IMR-90 (cell line): ENCODE measurements at regions not wholly inside any gene's neighbourhood (a gene's known extent, or its start where the extent isn't known, plus 50 kb on each side); places are given as distances from the start of the nearest gene placed in this dataset.

Experiments
- ATAC-seq: fragments of 200-7000 bp; cut with Tn5 transposase; 2 replicates; pipeline ENCODE4 v1.9.1; 2020; ENCODE audit warnings: low read depth, mild to moderate bottlenecking, moderate library complexity
- BruUV-seq: library from RNA; stranded (reverse); fragments of 400-500 nt; replicated peaks from 2 replicates; lab custom pipeline; 2021; lab: Mats Ljungman, UMichigan
- CTCF ChIA-PET: fragments of 300-600 bp; formaldehyde crosslinking; extraction: SDS; loops from one replicate; lab custom pipeline; 2021; ENCODE audit warnings: antibody characterized with exemption; lab: Yijun Ruan, JAX
- POLR2A ChIA-PET: fragments of 300-600 bp; sonication (Branson Sonifier 250); formaldehyde crosslinking; loops from one replicate; lab custom pipeline; 2022; ENCODE audit warnings: antibody characterized with exemption; ENCODE audit not compliant: unreplicated experiment; lab: Charles Lee
- DNase-seq: peaks from one replicate; pipeline ENCODE4 v3.0.0; 2013
- H2AFZ ChIP-seq: replicated peaks from 2 replicates; pipeline ENCODE3; 2013; ENCODE audit warnings: low read length, mild to moderate bottlenecking; ENCODE audit not compliant: poor library complexity
- H2AK5ac ChIP-seq: 2 replicates; pipeline ENCODE4 v1.6.1; 2013; ENCODE audit warnings: low read depth, low read length, inconsistent platforms
- H2AK9ac ChIP-seq: replicated peaks from 2 replicates; pipeline ENCODE3; 2013; ENCODE audit warnings: mild to moderate bottlenecking, low read depth, low read length, moderate library complexity; ENCODE audit not compliant: poor library complexity
- H2BK120ac ChIP-seq: 2 replicates; pipeline ENCODE4 v1.6.1; 2013; ENCODE audit warnings: low read depth, low read length, inconsistent platforms
- H2BK15ac ChIP-seq: 3 replicates; pipeline ENCODE4 v1.6.1; 2013; ENCODE audit warnings: low read depth, low read length, inconsistent platforms
- H2BK20ac ChIP-seq: 2 replicates; pipeline ENCODE4 v1.6.1; 2013; ENCODE audit warnings: low read depth, mild to moderate bottlenecking, inconsistent platforms, low read length, moderate library complexity
- H2BK5ac ChIP-seq: 2 replicates; pipeline ENCODE4 v1.6.1; 2013; ENCODE audit warnings: mild to moderate bottlenecking, low read depth, low read length, inconsistent platforms; ENCODE audit not compliant: poor library complexity, severe bottlenecking
- H3K14ac ChIP-seq: replicated peaks from 2 replicates; pipeline ENCODE4 v1.6.1; 2013; ENCODE audit warnings: low read depth, low read length, inconsistent platforms
- H3K18ac ChIP-seq: 2 replicates; pipeline ENCODE4 v1.6.1; 2013; ENCODE audit warnings: low read depth, low read length, control low read depth
- H3K23ac ChIP-seq: 2 replicates; pipeline ENCODE4 v1.6.1; 2013; ENCODE audit warnings: low read depth, low read length, inconsistent platforms
- H3K27ac ChIP-seq: 2 replicates; pipeline ENCODE4 v1.5.1; 2013; ENCODE audit warnings: mild to moderate bottlenecking, control low read depth, low read length; ENCODE audit not compliant: insufficient read depth
- H3K27me3 ChIP-seq: 2 replicates; pipeline ENCODE4 v1.6.1; 2013; ENCODE audit warnings: low read length; ENCODE audit not compliant: control insufficient read depth, insufficient read depth
- H3K36me3 ChIP-seq: 2 replicates; pipeline ENCODE4 v1.6.1; 2013; ENCODE audit warnings: low read length, mixed read lengths; ENCODE audit not compliant: control insufficient read depth, insufficient read depth
- H3K4ac ChIP-seq: 2 replicates; pipeline ENCODE4 v1.6.1; 2013; ENCODE audit warnings: low read depth, low read length, inconsistent platforms
- H3K4me1 ChIP-seq: 2 replicates; pipeline ENCODE4 v1.6.1; 2013; ENCODE audit warnings: low read length, mixed read lengths; ENCODE audit not compliant: control insufficient read depth, insufficient read depth
- H3K4me2 ChIP-seq: 2 replicates; pipeline ENCODE4 v1.6.1; 2013; ENCODE audit warnings: low read depth, mild to moderate bottlenecking, control low read depth, low read length, moderate library complexity
- H3K4me3 ChIP-seq: 2 replicates; pipeline ENCODE4 v1.5.1; 2013; ENCODE audit warnings: low read depth, mild to moderate bottlenecking, control low read depth, low read length, moderate library complexity; ENCODE audit not compliant: insufficient read depth
- H3K56ac ChIP-seq: 2 replicates; pipeline ENCODE4 v1.6.1; 2013; ENCODE audit warnings: low read length, inconsistent platforms; ENCODE audit not compliant: insufficient read depth; ENCODE audit errors: extremely low read depth
- H3K79me1 ChIP-seq, 2 experiments: 2 replicates each; pipeline ENCODE4 v1.6.1; 2013; ENCODE audit warnings: low read length in 2 of 2, inconsistent platforms in 1 of 2, low read depth in 1 of 2
- H3K9ac ChIP-seq: 2 replicates; pipeline ENCODE4 v1.6.1; 2013; ENCODE audit warnings: low read depth, low read length, control low read depth
- H3K9me1 ChIP-seq: 2 replicates; pipeline ENCODE4 v1.6.1; 2013; ENCODE audit warnings: low read length, inconsistent platforms; ENCODE audit not compliant: insufficient read depth
- H3K9me3 ChIP-seq: 2 replicates; pipeline ENCODE4 v1.6.1; 2013; ENCODE audit warnings: low read length; ENCODE audit not compliant: control insufficient read depth, insufficient read depth
- H4K20me1 ChIP-seq: 2 replicates; pipeline ENCODE4 v1.6.1; 2013; ENCODE audit warnings: low read length, inconsistent platforms; ENCODE audit not compliant: insufficient read depth
- H4K5ac ChIP-seq: 2 replicates; pipeline ENCODE4 v1.6.1; 2013; ENCODE audit warnings: mild to moderate bottlenecking, low read depth, low read length, control low read depth
- H4K8ac ChIP-seq, 2 experiments: 2 replicates each; pipeline ENCODE4 v1.6.1; 2013; ENCODE audit warnings: low read depth in 2 of 2, low read length in 2 of 2, control low read depth in 1 of 2, inconsistent platforms in 1 of 2
- H4K91ac ChIP-seq: 2 replicates; pipeline ENCODE4 v1.6.1; 2013; ENCODE audit warnings: low read depth, low read length, inconsistent platforms; ENCODE audit not compliant: insufficient read depth
- CEBPB ChIP-seq: IDR thresholded peaks from 2 replicates; pipeline ENCODE4 v1.6.1; 2012; ENCODE audit warnings: low read depth, low read length, improper control_type of control experiment
- CHD1 ChIP-seq: IDR thresholded peaks from 2 replicates; pipeline ENCODE4 v1.6.1; 2012; ENCODE audit warnings: low read depth, low read length, improper control_type of control experiment
- FOS ChIP-seq: fragments of 150-350 bp; IDR thresholded peaks from 2 replicates; pipeline ENCODE4 v1.6.1; 2016; ENCODE audit warnings: low read depth, low read length
- MAFK ChIP-seq: IDR thresholded peaks from 2 replicates; pipeline ENCODE4 v1.6.1; 2012; ENCODE audit warnings: low read depth, low read length, improper control_type of control experiment
- POLR2A ChIP-seq: IDR thresholded peaks from 2 replicates; pipeline ENCODE4 v1.6.1; 2012; ENCODE audit warnings: mild to moderate bottlenecking, low read depth, low read length
- USF2 ChIP-seq: fragments of 150-350 bp; IDR thresholded peaks from 2 replicates; pipeline ENCODE4 v1.6.1; 2017; ENCODE audit warnings: mild to moderate bottlenecking, antibody characterized with exemption, low read length, low read depth
- WGBS, 2 experiments: methylation state at CpG; one replicate each; pipeline versions ENCODE4 v1.1.5 to v1.1.7; 2013; ENCODE audit warnings: missing lambda C conversion rate in 2 of 2; ENCODE audit not compliant: insufficient read length in 1 of 2; ENCODE audit errors: extremely low coverage in 2 of 2; 5-methylcytosine and 5-hydroxymethylcytosine counted together
- dilution Hi-C: fragments of 300-500 bp; cut with HindIII; formaldehyde crosslinking; loops from one replicate; pipeline ENCODE4 v1.14.3; 2018; ENCODE audit warnings: low sequenced_read_pairs; ENCODE audit not compliant: unreplicated experiment
- in situ Hi-C: fragments of 300-500 bp; cut with MboI; formaldehyde crosslinking; loops from 3 replicates; pipeline ENCODE4 v1.14.3; 2019; ENCODE audit warnings: low sequenced_read_pairs, inconsistent platforms, mixed read lengths
- intact Hi-C: fragments of 100-400 bp; cut with micrococcal nuclease; formaldehyde crosslinking; loops from 2 replicates; pipeline ENCODE4 v1.10.0; 2022
- TF ChIP-seq, protein P1 (sequence below): conservative IDR thresholded peaks from 2 replicates; pipeline ENCODE4 v1.5.1; 2012; ENCODE audit warnings: mild to moderate bottlenecking, low read depth, low read length, improper control_type of control experiment

GRCh38 chr1:79207331-79207730, 200.8 kb upstream of the ADGRL4 start:
- in situ Hi-C loops, result no loop called here

More at GRCh38 chr1:79207331-79207730, 200.8 kb upstream of the ADGRL4 start:
- intact Hi-C loops, result no loop called here
- BruUV-seq, result no TSS peak
- Histone ChIP-seq H3K36me3 (no peaks in the 10 kb centered on the region), H3K56ac (no peak overlapping the region), H3K23ac (no peak overlapping the region), H4K91ac (no peak overlapping the region), H2AK5ac (no peak overlapping the region), H3K18ac (no peak overlapping the region), H3K9me3 (no peaks in the 10 kb centered on the region), H3K9me1 (no peaks in the 10 kb centered on the region), H3K4me3 (no peak overlapping the region), H4K8ac (no peak overlapping the region), H3K9ac (no peak overlapping the region), H3K4me2 (no peak overlapping the region), H3K27me3 (no peaks in the 10 kb centered on the region), H2AK9ac (no peak overlapping the region), H3K79me1 (no peaks in the 10 kb centered on the region), H3K27ac (no peak overlapping the region), H2BK5ac (no peak overlapping the region), H2BK20ac (no peak overlapping the region), H3K4me1 (no peaks in the 10 kb centered on the region), H4K20me1 (no peaks in the 10 kb centered on the region), H3K4ac (no peak overlapping the region), H2BK120ac (no peak overlapping the region), H2AFZ (no peak overlapping the region), H2BK15ac (no peak overlapping the region), H4K5ac (no peak overlapping the region), H3K14ac (no peak overlapping the region)
- DNase-seq (no peak), ATAC-seq (no peak)
- POLR2A ChIA-PET, result no interaction called here
- CTCF ChIA-PET, result no interaction called here
- no CpG with 5 or more reads among the region's 5 CpGs for WGBS, 2 experiments
- dilution Hi-C loops, result no loop called here
- TF ChIP-seq CHD1 (no peak), MAFK (no peak), USF2 (no peak), POLR2A (no peak), FOS (no peak), CEBPB (no peak)
- TF ChIP-seq, protein P1, sequence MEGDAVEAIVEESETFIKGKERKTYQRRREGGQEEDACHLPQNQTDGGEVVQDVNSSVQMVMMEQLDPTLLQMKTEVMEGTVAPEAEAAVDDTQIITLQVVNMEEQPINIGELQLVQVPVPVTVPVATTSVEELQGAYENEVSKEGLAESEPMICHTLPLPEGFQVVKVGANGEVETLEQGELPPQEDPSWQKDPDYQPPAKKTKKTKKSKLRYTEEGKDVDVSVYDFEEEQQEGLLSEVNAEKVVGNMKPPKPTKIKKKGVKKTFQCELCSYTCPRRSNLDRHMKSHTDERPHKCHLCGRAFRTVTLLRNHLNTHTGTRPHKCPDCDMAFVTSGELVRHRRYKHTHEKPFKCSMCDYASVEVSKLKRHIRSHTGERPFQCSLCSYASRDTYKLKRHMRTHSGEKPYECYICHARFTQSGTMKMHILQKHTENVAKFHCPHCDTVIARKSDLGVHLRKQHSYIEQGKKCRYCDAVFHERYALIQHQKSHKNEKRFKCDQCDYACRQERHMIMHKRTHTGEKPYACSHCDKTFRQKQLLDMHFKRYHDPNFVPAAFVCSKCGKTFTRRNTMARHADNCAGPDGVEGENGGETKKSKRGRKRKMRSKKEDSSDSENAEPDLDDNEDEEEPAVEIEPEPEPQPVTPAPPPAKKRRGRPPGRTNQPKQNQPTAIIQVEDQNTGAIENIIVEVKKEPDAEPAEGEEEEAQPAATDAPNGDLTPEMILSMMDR, result no peak
